Stimulated activated CD4-positive, alpha-beta T cell treated with anti-CD3 and anti-CD28 coated beads, Interleukin-4, amount 100 ng/mL, for 48 hours (primary cell): ENCODE measurements at regions not wholly inside any gene's neighbourhood (a gene's known extent, or its start where the extent isn't known, plus 50 kb on each side); places are given as distances from the start of the nearest gene placed in this dataset.
"Not testable (repeated sequence)": the region's sequence is repeated elsewhere in the genome, so short reads cannot be mapped to it uniquely, and the experiment has no call there.

Experiments used
- DNase-seq, 2 donors: peaks; one replicate each; pipeline ENCODE4 v3.0.0-alpha.2; 2020; ENCODE audit warnings: low read depth in 2 of 2

DNA sequence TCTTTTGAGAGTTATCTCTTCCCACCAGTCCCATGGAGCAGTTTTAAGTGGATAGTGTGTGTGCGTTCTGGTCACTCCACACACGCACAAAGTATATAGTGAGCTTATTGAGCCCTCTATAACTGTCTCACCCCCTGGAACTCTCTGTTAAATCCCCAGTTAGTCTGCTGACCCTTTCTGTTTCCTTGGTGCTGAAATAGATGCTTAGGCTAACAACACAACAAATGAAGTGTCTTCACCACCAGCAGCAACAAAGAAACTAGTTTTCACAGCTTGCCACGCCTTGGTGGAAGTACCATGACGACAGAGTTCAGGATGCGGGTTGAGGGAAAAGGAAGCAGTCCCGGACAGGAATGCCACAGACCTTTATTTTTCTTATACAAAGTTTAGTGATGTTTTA lies 203.5 kb upstream of the TMEFF2 start:
- no peak for DNase-seq

DNA sequence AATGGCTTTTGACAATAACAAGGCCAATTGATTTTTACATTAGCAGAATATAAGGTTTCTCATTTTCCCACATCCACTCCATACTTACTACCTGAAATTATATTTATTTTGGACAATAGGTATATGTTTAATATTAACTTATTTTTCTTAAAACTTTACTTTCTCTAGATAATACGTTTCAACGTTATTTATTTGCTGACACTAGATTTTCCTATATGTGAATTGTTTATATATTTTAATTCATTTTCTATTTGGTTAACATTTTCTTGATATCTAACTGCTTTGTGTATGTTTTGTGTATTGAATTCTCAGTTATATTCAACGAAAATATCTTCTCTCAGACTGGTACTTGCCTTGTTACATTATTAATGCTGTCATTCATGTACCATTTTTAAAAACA lies 199.9 kb upstream of the TMEFF2 start:
- DNase-seq = no peak

DNA sequence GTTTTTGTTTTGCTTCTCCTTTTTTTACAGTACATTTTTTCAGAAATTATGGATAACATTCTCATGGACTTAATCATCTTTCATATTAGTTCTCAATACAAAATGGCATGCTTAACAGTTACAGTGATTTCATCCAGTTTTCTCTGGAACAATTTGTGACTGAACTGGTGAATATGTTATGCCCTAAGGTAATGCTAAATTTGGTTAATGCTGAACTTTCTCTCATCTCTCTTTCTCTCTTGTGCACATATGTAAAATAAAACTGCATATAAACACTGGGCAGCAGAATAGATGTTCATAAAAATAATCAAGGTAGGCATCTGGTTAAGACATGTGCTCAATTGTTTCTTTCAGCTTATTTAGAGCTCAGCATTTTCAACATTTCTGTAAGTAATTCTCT lies 196.3 kb upstream of the TMEFF2 start:
- no peak for DNase-seq

DNA sequence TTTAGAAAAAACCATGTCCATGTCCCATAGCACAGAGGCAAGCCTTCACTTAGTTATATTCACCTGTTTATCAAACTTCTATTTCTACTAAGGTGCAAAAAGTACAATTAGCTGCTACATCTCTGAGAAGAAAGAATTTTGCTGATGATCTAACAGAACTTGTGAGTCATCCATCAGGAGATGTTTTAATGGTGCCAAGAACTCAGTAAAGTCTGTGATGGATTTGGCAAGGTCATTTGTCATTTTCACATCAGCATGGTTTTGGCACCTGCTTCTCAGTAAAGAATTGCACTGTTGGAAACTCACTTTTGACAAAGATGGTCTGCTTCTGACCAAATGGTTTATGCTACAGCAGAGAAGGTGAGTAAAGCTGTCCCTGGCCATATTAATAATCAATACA lies 195.7 kb upstream of the TMEFF2 start:
- no peak for DNase-seq

DNA sequence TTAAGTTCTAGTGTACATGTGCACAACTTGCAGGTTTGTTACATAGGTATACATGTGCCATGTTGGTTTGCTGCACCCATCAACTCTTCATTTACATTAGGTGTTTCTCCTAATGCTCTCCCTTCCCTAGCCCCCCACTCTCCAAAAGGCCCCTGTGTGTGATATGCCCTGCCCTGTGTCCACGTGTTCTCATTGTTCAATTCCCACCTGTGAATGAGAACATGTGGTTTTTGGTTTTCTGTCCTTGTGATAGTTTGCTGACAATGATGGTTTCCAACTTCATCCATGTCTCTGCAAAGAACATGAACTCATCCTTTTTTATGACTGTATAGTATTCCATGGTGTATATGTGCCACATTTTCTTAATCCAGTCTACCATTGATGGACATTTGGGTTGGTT lies 189.5 kb upstream of the TMEFF2 start:
- DNase-seq = not testable (repeated sequence)

DNA sequence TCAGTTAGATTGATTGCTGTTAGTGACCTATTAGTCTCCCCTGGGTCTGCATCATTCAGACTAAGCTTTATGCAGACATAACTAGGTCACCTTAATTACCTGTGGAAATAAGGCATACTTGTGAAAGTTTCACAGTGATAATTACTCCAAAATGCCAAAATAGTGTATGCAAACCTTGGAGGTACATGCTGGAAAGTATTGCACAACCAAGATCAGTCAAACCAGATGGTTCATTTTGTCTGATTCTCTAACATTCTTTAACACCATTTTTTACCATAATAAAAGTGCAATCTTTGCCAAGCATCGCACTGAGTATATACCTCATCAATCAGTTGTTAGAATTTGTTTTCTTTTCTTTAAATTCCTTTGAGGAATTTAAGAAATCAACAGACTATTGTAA lies 186.3 kb upstream of the TMEFF2 start:
- no peak for DNase-seq

DNA sequence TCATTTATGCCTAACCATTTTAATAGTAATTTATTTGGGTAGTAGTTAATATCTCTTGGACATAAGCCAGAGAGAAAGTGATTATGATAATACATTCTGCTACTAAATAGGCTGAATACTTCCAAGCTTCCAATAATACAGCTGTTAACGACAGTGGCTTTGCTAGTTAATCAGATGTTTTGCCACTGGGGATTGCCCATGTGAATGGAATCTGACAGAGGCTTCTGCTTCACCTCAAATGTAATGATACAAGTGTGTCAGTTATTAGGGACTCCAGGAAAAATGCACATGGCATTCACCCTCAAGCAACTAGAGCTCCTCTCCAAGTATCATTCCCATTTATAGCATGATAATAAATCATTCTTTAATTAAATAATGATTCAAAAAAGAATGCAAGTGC lies 185.0 kb upstream of the TMEFF2 start:
- DNase-seq = no peak

DNA sequence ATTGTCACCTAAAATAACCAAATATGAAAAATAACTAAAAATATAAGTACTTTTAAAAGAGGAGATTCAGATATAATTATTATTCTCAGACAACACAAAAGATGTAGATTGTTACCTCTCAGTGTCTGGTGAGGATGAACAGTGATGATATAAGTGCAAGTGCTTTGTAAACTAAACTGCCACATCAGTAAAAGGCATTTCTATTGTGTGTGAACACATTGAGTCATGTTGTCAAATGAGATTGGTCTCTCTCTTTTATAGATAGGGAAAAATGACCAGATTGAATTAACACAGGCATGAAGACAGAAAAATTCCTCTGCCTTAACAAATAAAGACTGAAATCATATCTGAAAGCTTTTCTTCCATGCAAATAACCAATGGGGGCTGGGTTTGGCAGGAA lies 182.4 kb upstream of the TMEFF2 start:
- no peak for DNase-seq

DNA sequence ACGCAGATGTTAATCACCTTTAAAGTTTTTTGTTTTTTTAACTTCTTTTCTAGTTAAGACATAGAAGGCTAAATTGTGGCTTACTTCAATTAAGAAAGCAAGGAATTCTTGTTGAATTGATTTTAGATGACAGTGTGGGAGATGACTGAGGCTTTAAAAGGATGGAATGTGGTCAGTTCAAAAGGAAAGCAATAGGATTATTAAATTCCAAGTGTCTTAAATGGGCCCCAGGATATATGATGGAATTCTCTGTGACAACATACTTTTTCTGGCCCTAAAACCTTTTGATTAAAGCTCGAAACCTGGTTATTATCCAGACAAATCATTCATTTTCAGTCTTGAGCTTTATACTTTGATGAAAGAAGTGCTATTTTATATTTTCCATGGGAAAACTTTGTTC lies 179.0 kb upstream of the TMEFF2 start:
- no peak for DNase-seq

DNA sequence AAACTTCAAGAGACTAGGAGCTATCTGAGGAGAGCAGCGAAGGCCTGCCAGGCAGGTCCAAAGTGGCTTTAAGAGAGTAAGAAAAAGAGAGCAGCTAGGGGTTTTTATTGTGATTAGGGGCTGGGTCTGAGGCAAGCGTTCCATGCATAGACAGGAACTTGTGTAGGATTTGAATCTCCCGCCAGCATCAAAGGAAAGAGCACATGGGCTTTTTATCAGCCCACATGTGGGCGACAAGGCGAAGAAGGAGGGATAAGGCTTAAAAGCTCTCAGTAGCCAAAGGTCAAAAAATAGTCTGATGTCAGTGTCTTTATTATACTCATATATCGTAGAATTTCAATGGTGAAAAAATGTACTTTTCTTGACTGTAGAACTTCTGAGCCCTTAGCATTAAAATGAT lies 178.5 kb upstream of the TMEFF2 start:
- no peak for DNase-seq

DNA sequence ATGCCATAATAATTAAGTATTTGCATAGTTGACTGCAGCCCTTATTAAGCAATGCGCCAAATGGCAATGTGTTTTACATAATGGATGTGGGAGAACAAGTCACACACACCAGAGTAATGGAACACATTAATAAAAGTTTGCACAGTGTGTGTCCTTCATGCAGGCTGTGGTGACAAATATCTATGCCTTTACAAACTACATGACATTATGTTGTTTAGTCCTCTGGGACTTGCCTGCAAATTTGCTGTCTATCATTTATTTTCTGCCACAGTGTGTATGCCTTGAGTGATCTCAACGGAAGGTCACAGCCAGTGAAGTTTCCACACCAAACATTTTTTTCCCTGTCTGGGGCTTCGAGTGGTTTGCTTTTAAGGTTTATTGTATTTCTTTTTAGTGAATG lies 175.2 kb upstream of the TMEFF2 start:
- DNase-seq = no peak

DNA sequence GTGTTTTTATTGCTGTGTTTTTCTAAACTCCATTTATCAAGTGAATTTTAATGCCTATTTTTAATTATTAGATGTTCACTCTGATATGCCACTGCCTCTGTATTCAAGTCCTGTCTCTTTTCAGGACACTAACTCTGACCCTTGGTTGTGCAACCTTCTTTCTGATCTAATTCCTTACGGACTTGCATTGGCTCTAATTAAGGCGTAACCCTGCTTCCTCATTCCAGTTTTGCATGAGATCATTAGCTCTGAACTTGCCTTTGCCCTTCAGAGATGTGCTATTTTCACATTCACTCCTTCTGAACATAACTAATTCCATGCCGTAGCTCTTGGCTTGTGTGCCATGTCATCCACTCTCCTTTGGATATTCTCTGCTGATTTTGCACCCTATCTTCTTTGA lies 162.5 kb upstream of the TMEFF2 start:
- no peak for DNase-seq

DNA sequence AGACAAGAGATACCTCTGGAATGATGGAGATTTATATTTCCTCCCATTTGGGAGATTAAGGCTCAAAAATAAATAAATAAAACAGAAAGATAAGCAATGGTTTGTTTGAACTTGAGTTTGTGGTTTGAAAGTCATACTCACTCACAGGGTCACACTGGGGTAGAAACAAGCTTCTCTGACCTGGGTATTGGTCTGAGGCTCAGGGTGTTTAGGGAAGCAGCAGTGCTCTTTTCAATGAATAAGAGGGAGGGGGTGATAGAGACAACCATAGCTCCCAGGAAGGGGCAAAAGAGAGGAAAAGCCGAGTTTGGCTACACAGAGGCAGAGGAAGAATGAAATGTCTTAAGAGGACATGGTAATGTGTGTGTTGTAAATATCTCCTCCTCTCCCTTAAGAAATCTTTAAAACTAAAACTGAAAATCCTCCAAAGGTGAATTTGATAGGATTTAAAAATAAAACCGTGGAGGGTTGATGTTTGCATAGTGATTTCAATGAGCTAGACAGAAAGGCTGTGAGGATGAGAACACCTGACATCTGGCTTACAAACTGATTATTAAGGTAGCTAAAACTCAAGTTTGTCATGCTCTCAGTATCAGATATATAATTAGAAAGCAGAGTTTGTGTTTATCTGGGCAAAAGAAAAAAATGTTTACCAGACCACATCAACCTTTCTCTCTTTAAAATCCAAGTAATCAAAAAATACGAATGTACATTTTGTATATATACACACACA lies 159.9 kb upstream of the TMEFF2 start:
- no peak for DNase-seq

DNA sequence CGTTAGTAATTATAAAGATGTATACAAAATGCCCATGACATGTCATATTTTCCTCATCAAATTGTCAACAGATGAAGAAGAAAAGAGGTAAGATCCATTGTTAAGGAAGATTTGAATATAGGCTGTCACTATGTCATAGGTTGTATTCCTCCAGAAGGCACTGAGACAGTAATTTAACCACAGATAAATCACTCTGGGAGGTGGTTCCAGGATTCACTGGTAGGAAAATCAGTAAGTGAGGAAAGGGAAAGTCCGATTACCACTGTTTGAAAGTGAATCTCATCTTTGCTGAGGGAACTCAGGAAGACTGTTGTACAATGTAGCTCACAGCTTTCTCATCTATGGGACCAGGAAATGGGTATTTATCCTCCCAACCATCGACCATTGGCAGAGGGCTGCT lies 152.8 kb upstream of the TMEFF2 start:
- no peak for DNase-seq

DNA sequence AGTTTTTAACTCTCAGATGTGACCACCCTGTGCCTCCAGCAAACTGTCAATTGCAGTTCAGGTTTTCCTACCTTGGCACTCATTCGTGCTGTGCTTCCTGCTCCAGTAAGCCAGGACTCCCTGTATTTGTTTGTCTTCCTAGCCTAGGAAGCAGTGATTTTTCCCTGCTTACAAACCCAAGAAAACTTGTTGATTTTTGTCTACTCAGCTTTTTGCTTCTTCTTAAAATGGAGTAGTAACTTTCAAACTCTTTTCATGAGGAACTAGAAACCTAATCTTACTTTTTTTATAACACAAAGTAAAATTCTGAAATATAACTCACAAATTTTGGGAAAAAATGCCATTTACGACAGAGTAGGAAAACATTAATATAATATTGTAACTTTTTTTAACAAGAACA lies 150.6 kb upstream of the TMEFF2 start:
- DNase-seq = no peak

DNA sequence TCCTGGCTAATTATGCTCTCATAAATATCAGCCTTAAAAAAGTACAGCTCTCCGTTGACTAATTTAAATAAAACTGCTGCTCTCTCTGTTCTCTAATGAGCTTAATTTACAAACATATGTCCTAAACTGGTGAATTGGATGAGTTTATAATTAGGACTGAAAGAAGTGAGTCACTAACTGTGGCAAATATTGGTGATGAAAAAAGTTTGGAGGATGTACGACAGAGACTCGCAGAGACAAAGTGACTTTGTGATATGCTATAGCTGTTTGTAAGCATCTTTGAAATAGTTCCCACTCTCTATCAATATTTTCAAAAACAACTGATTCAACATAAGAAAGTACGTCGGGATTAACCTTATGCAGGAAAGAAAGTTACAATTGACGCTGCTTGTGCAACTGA lies 138.9 kb upstream of the TMEFF2 start:
- DNase-seq = no peak

DNA sequence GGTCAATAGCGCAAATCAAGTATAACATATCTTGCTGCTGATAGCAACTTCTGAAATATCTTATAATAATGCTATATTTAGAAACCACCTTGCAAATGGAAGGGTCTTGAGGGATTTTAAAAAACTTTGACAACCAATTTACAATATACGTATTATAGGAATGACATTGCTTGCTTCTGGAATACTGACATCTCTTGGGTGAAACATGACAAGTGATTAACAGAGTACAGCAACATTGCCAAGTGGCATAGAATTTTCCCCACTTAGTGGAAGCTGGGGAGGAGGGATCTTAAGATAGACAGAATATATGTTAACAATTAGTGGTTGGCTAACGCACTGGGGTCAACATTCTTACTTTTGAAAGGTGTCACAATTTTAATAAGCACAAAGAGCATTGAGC lies 133.6 kb upstream of the TMEFF2 start:
- no peak for DNase-seq

DNA sequence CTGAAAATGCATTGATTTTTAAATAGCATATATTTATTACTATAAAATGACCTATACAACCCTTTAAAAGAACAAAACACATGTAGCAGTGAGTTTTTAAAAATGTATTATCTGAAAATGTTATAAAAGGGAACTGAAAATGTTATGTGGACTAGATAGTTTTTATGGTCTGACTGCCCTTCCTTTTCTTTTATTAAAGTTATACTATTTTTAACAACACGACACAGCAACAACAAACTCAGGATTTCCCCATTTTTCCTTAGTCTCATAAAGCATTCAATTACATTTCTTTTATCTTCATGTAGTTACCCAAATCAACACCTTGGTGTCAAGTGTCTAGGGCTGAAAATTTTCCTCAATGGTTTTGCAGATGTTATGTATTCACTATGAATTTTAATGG lies 132.8 kb upstream of the TMEFF2 start:
- no peak for DNase-seq

DNA sequence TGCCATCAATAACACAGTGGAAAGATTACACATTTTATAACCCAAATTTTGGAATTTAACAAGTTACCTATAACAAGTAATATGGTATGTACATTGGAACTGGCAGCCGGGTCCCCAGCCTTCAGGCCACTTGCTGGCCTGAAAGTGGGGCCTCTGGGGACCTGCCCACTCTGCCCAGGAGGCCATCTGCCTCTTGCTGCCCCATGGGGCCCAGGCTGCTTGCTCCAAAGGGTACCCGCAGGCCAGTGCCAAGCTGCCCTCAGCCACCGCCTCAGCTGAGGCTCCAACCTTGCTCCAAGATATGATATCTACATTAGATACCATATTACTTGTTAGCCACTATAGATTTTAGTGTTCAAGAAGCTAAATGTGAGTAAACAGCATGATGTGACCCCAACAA lies 120.8 kb upstream of the TMEFF2 start:
- DNase-seq = no peak

DNA sequence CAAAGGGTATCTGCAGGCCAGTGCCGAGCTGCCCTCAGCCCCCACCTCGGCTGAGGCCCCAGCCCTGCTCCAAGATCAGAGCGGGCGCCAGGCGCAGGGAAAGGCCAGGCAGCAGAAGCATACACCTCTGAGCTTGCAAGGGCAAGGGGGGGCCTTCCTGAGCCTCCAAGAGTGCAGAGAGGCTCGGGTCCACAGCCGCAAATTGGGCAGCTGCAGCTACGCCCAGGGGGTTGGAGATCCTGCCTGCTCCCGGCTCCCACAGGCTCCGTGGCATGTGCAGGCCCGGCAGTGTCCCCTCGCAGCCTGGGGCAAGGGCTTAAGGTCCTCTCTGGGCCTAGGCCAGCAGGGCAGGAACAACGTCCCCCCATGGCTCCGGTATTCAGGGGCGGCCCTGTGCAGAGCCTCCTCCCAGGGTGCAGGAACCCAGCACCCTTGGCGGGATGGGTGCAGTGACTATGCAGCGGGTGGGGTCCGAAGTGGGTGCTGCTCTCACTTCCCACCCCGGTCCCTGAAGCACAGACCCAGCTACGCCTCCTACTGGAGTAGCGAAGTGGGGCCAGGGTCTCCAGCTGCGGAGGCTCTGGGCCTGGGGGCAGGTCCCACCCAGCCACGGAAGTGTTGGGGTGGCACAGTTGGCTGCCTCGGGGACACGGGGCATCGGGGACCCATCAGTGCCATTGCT lies 120.2 kb upstream of the TMEFF2 start:
- DNase-seq = no peak

DNA sequence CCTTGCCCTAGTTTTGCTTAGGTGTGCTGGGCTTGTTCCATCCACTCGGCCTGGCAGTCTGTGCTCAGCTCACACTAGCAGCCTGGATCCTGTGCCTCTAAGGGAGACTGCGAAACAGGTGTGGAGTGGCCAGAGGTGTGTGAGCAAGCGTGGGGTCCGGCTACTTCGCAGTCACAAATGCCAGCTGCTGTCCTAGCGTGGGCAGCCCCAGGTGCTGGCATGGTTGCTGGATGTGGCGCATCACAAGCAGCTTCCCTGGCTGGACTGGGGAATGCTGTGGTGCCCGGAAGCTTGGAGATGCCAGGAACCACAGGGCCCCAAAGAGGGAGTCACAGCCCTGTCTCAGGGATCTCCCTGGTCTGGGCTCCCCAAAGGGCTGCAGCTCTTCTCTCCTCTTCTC lies 119.0 kb upstream of the TMEFF2 start:
- DNase-seq = no peak

DNA sequence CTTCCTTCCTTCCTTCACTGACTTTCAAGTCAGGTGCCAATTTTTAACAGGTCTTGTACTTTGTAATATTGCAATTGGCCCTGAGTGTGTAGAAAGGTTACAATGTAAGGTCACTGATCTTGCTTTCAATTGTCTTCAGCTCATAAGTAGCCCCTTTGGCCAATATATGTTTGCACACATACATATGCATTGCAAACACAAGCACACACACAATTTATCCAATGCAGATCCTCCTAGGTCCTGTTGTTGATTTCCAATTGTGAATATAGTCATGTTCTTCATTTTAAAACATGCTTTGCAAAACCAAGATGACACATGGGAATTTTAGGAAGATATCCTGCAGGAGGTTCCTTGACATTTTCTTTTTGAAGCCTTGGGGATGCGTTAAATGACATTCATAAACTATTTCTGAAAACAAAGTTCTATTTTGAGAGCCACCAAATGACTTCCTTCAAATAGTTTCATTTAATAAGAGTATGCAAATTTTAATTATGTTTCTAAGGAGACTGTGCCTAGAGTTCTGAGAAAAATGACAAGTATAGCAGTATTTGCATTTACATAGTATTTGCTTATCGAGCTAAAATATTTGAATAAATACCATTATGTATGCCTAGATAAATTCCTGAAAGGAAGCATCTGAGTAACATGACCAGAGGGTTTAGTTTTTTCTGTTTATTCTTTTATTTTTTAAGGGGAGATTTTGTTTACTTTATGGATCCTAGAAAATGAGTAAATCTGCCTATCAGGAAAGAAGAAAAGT lies 117.1 kb upstream of the TMEFF2 start:
- DNase-seq = no peak

DNA sequence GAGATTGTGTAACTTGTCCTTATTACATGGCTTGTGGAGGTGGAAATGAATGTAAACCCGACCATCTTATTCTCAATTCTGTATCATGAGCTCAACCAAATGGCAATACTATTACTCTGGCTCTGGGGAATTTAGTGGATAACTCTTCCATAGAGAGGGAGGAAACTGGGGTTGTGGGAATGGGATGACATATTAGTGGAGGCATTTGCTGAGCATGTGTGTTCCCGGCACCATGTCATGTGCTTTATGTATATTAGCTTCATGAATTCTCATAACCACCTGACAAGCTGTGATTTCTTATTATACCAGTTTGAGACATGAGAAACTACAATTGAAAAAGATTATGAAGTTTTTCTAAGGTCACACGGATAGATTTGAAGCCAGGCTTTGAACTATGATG lies 112.8 kb upstream of the TMEFF2 start:
- DNase-seq = no peak
